Rectal smooth muscle tissue (tissue), 1 donor: ENCODE measurements at regions not wholly inside any gene's neighbourhood (a gene's known extent, or its start where the extent isn't known, plus 50 kb on each side); places are given as distances from the start of the nearest gene placed in this dataset.
A peak's percentile ranks its signal among the peaks of the same experiment; 100 is the strongest.

Experiments used
- H3K27ac ChIP-seq: one replicate; pipeline ENCODE4 v1.7.0; 2013; ENCODE audit warnings: low read depth, low read length, inconsistent platforms
- H3K27me3 ChIP-seq: one replicate; pipeline ENCODE4 v1.7.0; 2013; ENCODE audit warnings: low read length; ENCODE audit not compliant: control insufficient read depth, insufficient read depth
- H3K36me3 ChIP-seq: one replicate; pipeline ENCODE4 v1.7.0; 2013; ENCODE audit warnings: low read length; ENCODE audit not compliant: control insufficient read depth, insufficient read depth
- H3K4me1 ChIP-seq: one replicate; pipeline ENCODE4 v1.7.0; 2013; ENCODE audit warnings: low read length; ENCODE audit not compliant: control insufficient read depth, insufficient read depth
- H3K4me3 ChIP-seq: one replicate; pipeline ENCODE4 v1.7.0; 2013; ENCODE audit warnings: low read length
- H3K9ac ChIP-seq: one replicate; pipeline ENCODE4 v1.7.0; 2013; ENCODE audit warnings: low read length

DNA sequence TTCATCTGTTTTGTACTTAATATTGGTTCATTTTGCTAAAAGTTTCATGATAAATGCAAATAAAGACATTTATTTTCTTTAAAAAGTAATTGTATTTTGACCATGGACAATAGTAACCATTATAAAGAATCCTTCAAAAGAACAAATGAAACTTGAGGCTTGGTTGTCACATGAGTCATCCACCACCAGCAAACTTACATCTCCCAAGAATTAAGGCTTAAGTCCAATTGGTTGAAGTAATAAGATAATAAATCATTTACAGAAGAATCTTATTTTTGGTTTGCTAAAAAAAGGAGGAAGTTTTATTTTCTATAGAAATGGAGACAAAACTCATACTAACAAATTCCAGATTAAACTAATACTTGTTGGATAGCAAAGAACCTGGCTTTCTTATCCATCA is 84.8 kb upstream of the KITLG start:
- no peak overlapping the region for H3K9ac ChIP-seq
- no peak overlapping the region for H3K27ac ChIP-seq
- H3K4me1 ChIP-seq: no peaks in the 10 kb centered on the region
- no peaks in the 10 kb centered on the region for H3K27me3 ChIP-seq
- no peak overlapping the region for H3K4me3 ChIP-seq
- no peaks in the 10 kb centered on the region for H3K36me3 ChIP-seq

DNA sequence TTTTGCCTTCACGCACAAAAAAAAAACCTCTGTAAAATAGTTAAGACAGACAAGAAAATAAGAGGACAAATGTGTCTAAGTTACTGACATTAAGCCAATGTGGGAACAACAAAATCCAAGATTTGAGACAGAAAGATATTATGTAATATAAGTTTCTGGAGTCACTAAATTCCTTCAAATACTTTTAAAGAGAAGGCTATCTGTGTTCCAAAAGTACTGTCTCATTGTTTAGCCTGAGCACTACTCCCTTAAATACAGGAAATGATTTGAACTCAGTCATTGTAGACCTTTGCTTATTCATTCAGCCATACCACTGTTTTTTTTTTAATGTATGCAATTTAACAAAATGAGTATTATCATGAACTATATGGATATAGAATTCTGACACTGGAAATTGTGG is 82.7 kb upstream of the KITLG start:
- no peak overlapping the region for H3K27ac ChIP-seq
- no peaks in the 10 kb centered on the region for H3K36me3 ChIP-seq
- H3K4me1 ChIP-seq: no peaks in the 10 kb centered on the region
- H3K9ac ChIP-seq: no peak overlapping the region
- no peaks in the 10 kb centered on the region for H3K27me3 ChIP-seq
- H3K4me3 ChIP-seq: no peak overlapping the region

DNA sequence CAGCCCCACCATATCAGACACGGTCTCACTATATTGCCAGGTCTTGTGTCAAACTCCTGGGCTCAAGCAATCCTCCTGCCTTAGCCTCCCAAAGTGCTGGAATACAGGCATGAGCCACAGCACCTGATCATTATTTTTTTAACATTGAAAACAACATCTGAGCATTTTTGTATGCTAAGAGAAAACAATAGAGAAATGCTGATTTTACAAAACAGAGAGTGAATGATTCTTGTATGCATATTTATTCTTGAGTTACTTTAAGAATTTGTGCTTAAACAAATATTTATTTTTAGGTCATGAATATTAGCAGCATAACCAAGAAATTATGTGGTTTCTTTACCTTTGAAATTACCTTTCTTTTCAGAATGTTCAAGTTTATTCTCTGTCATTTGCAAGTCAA is 81.8 kb upstream of the KITLG start:
- H3K27ac ChIP-seq: no peak overlapping the region
- H3K27me3 ChIP-seq: no peaks in the 10 kb centered on the region
- H3K4me3 ChIP-seq: no peak overlapping the region
- no peaks in the 10 kb centered on the region for H3K36me3 ChIP-seq
- H3K9ac ChIP-seq: no peak overlapping the region
- no peaks in the 10 kb centered on the region for H3K4me1 ChIP-seq

- no peaks in the 10 kb centered on the region for H3K36me3 ChIP-seq
- no peak overlapping the region for H3K9ac ChIP-seq
- H3K27ac ChIP-seq: no peak overlapping the region
- H3K4me3 ChIP-seq: no peak overlapping the region
- no peaks in the 10 kb centered on the region for H3K27me3 ChIP-seq
- no peaks in the 10 kb centered on the region for H3K4me1 ChIP-seq
Observed at GRCh38 chr12:88658009-88658408, 77.7 kb upstream of the KITLG start.

DNA sequence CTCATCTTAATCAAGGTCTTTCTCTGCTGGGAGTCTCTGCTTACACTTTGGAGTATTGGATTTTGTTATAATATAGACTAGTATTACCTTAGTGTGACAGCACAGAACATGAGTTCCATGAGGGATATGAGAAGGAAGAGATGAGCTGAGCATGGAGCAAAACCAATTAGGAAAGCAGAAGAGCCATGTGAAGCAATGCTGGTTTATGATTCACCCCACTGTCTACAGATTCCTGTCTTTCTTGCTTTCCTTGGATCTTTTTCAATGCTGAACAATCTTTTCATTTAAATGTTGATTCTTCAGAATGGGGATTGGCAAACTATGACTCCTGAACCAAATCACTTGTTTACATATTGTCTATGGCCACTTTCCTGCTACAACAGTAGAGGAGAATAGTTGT is 70.4 kb upstream of the KITLG start:
- H3K4me3 ChIP-seq: no peak overlapping the region
- no peak overlapping the region for H3K9ac ChIP-seq
- H3K27ac ChIP-seq: no peak overlapping the region
- no peaks in the 10 kb centered on the region for H3K36me3 ChIP-seq
- no peaks in the 10 kb centered on the region for H3K27me3 ChIP-seq
- no peaks in the 10 kb centered on the region for H3K4me1 ChIP-seq

DNA sequence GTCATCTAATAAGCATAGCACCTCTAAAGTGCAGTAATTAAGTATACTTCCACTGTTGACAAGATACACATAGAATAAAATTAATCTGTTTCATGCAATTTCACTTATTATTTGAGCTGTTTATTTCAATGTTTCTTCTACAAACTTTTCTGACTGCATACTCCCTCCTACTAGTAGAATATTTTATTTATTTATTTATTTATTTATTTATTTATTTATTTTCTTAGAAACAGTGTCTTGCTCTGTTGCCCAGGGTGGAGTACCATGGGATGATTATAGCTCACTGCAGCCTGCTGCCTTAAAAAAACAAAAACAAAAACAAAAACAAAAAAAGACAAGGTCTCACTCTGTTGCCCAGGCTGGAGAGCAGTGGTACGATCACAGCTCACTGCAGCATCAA is 68.4 kb upstream of the KITLG start:
- Histone ChIP-seq H3K9ac (no peak overlapping the region), H3K4me1 (no peaks in the 10 kb centered on the region), H3K27ac (no peak overlapping the region), H3K36me3 (no peaks in the 10 kb centered on the region), H3K27me3 (no peaks in the 10 kb centered on the region), H3K4me3 (no peak overlapping the region)

- Histone ChIP-seq H3K4me1 (no peaks in the 10 kb centered on the region), H3K27ac (no peak overlapping the region), H3K27me3 (no peaks in the 10 kb centered on the region), H3K9ac (no peak overlapping the region), H3K4me3 (no peak overlapping the region), H3K36me3 (no peaks in the 10 kb centered on the region)
Observed at GRCh38 chr12:88646824-88647223, 66.6 kb upstream of the KITLG start.

- Histone ChIP-seq H3K27ac (no peak overlapping the region), H3K36me3 (no peaks in the 10 kb centered on the region), H3K4me1 (no peaks in the 10 kb centered on the region), H3K27me3 (no peaks in the 10 kb centered on the region), H3K9ac (no peak overlapping the region), H3K4me3 (no peak overlapping the region)
Observed at GRCh38 chr12:88645816-88646215, 65.5 kb upstream of the KITLG start.

- Histone ChIP-seq H3K27ac (no peak overlapping the region), H3K27me3 (no peaks in the 10 kb centered on the region), H3K4me1 (no peaks in the 10 kb centered on the region), H3K36me3 (no peaks in the 10 kb centered on the region), H3K9ac (no peak overlapping the region), H3K4me3 (no peak overlapping the region)
Observed at GRCh38 chr12:88644946-88645702, 64.9 kb upstream of the KITLG start.

DNA sequence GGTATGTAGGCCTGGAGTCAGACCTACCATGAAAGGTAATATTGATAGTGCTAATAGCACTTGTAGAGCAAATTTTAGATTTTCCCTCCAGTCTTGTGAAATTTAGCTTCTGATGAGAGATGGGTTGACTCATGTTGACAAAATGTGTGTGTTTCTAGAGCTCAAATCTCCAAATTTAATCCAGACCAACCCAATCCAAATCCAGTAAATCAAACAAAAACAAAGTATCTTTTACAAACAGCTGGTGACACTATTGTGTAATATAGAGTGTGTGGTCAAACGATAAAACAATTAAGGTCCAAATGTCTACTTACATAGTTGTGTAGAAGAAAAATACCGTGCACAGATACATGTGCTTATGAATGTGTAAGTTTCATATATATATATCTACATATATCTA is 63.4 kb upstream of the KITLG start:
- Histone ChIP-seq H3K27ac (no peak overlapping the region), H3K4me1 (no peaks in the 10 kb centered on the region), H3K27me3 (no peaks in the 10 kb centered on the region), H3K36me3 (no peaks in the 10 kb centered on the region), H3K4me3 (no peak overlapping the region), H3K9ac (no peak overlapping the region)

- Histone ChIP-seq H3K36me3 (no peaks in the 10 kb centered on the region), H3K4me1 (no peaks in the 10 kb centered on the region), H3K27ac (no peak overlapping the region), H3K4me3 (no peak overlapping the region), H3K9ac (no peak overlapping the region), H3K27me3 (no peaks in the 10 kb centered on the region)
Observed at GRCh38 chr12:88642675-88643431, 62.6 kb upstream of the KITLG start.

- Histone ChIP-seq H3K36me3 (no peaks in the 10 kb centered on the region), H3K4me3 (peak overlapping the region; percentile 39), H3K9ac (no peak overlapping the region), H3K27me3 (no peaks in the 10 kb centered on the region), H3K4me1 (no peaks in the 10 kb centered on the region), H3K27ac (peak overlapping the region; percentile 36)
Observed at GRCh38 chr12:88638966-88639760, 58.9 kb upstream of the KITLG start.
